ENCODE measurements at regions not wholly inside any gene's neighbourhood (a gene's known extent, or its start where the extent isn't known, plus 50 kb on each side); places are given as distances from the start of the nearest gene placed in this dataset.

- Histone ChIP-seq H3K27me3 (replicated peaks; ENCODE audit: control insufficient read depth, insufficient read depth, low read length) (no peaks in the 10 kb centered on the region), H3K4me3 (replicated peaks; ENCODE audit: low read depth, low read length) (no peak overlapping the region), H3K36me3 (ENCODE audit: control insufficient read depth, insufficient read depth, low read length) (no peaks in the 10 kb centered on the region)
- TF ChIP-seq CTCF (IDR thresholded peaks at IDR 0.05; ENCODE audit: insufficient read depth, low read length, poor library complexity, severe bottlenecking) = no peak
- no peak for DNase-seq (ENCODE audit: extremely low read depth, insufficient read length)
Measured at GRCh38 chr1:80624682-80625081, 1176.1 kb upstream of the ADGRL2 start.

DNA sequence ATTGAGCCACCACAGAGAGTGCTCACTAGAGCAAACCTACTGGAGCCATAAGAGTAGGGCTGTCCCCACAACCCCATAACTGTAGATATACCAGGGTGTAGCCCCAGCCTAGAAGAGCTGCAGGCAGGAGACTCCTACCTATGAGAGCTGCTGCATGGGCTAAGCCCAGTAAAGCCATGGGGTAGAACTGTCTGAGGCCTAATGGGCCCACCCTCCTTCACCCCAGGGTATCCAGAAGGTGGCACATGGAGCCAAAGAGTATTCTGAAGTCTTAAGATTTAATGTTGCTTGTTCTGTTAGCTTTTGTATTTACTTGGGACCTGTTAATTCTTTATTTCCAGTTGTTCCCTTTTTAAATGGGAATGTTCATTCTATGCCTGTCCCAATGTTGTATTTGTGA lies 1193.7 kb upstream of the ADGRL2 start:
- Histone ChIP-seq H3K36me3 (ENCODE audit: control insufficient read depth, insufficient read depth, low read length) (no peaks in the 10 kb centered on the region), H3K27me3 (replicated peaks; ENCODE audit: control insufficient read depth, insufficient read depth, low read length) (no peaks in the 10 kb centered on the region), H3K4me3 (replicated peaks; ENCODE audit: low read depth, low read length) (no peak overlapping the region)
- DNase-seq (ENCODE audit: extremely low read depth, insufficient read length) = no peak
- no peak for TF ChIP-seq CTCF (IDR thresholded peaks at IDR 0.05; ENCODE audit: insufficient read depth, low read length, poor library complexity, severe bottlenecking)

- Histone ChIP-seq H3K4me3 (replicated peaks; ENCODE audit: low read depth, low read length) (no peak overlapping the region), H3K27me3 (replicated peaks; ENCODE audit: control insufficient read depth, insufficient read depth, low read length) (no peaks in the 10 kb centered on the region), H3K36me3 (ENCODE audit: control insufficient read depth, insufficient read depth, low read length) (no peaks in the 10 kb centered on the region)
- TF ChIP-seq CTCF (IDR thresholded peaks at IDR 0.05; ENCODE audit: insufficient read depth, low read length, poor library complexity, severe bottlenecking) = no peak
- DNase-seq (ENCODE audit: extremely low read depth, insufficient read length) = no peak
Measured at GRCh38 chr1:80594013-80594412, 1206.7 kb upstream of the ADGRL2 start.

DNA sequence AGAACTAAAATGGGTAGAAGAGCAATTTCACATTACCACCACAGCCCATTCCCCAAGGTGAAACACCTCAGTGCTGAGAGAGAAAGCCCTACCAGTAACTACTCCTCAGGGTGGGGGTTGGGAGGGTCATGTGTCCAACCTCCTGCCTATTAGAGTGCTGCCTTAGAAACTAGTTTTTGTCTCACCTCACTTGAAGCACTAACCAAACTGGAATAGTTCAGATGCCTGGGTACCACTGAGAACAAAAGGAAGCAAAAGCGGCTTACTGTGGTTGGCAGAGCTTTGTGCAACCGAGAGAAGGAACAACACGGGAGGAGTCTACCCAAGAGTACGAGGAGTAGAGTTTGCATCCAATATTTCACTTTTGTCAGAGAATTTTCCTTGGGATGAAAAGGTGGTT lies 1207.5 kb upstream of the ADGRL2 start:
- Histone ChIP-seq H3K4me3 (replicated peaks; ENCODE audit: low read depth, low read length) (no peak overlapping the region), H3K27me3 (replicated peaks; ENCODE audit: control insufficient read depth, insufficient read depth, low read length) (no peaks in the 10 kb centered on the region), H3K36me3 (ENCODE audit: control insufficient read depth, insufficient read depth, low read length) (no peaks in the 10 kb centered on the region)
- no peak for TF ChIP-seq CTCF (IDR thresholded peaks at IDR 0.05; ENCODE audit: insufficient read depth, low read length, poor library complexity, severe bottlenecking)
- no peak for DNase-seq (ENCODE audit: extremely low read depth, insufficient read length)

GRCh38 chr1:80582980-80583379 lies 1217.8 kb upstream of the ADGRL2 start:
- H3K36me3 ChIP-seq (ENCODE audit: control insufficient read depth, insufficient read depth, low read length) = no peaks in the 10 kb centered on the region
- no peaks in the 10 kb centered on the region for H3K27me3 ChIP-seq (replicated peaks; ENCODE audit: control insufficient read depth, insufficient read depth, low read length)
- H3K4me3 ChIP-seq (replicated peaks; ENCODE audit: low read depth, low read length) = no peak overlapping the region
- DNase-seq (ENCODE audit: extremely low read depth, insufficient read length) = no peak
- TF ChIP-seq CTCF (IDR thresholded peaks at IDR 0.05; ENCODE audit: insufficient read depth, low read length, poor library complexity, severe bottlenecking) = no peak

DNA sequence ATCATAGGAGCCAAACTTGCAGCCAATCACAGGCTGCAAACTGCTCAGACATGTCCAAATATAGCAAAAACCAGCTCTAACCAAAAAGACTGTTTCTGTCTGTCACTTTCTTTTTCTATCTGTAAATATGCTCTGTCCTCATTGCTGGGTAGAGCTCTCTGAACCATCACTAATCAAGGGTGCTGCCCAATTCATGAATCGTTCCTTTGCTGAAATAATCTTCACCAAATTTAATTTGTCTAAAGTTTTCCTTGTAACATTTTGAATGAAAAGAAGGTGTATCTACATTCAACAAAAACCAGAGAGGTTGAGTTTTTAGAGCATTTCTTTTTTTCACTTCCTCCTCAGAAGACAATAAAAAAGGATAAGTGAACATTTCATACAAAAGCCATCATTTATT lies 1221.7 kb upstream of the ADGRL2 start:
- Histone ChIP-seq H3K36me3 (ENCODE audit: control insufficient read depth, insufficient read depth, low read length) (no peaks in the 10 kb centered on the region), H3K4me3 (replicated peaks; ENCODE audit: low read depth, low read length) (no peak overlapping the region), H3K27me3 (replicated peaks; ENCODE audit: control insufficient read depth, insufficient read depth, low read length) (no peaks in the 10 kb centered on the region)
- TF ChIP-seq CTCF (IDR thresholded peaks at IDR 0.05; ENCODE audit: insufficient read depth, low read length, poor library complexity, severe bottlenecking) = no peak
- no peak for DNase-seq (ENCODE audit: extremely low read depth, insufficient read length)

All from GM06990 (cell line).